HL-60 (cell line): ENCODE measurements at regions not wholly inside any gene's neighbourhood (a gene's known extent, or its start where the extent isn't known, plus 50 kb on each side); places are given as distances from the start of the nearest gene placed in this dataset.

ENCODE experiments used
- GABPA ChIP-seq: IDR thresholded peaks from 2 replicates; pipeline ENCODE4 v1.6.1; 2012; ENCODE audit warnings: low read depth
- SPI1 ChIP-seq: IDR thresholded peaks from 2 replicates; pipeline ENCODE4 v1.6.1; 2012; ENCODE audit warnings: low read depth, mild to moderate bottlenecking, borderline replicate concordance

GRCh38 chr14:80116157-80116556 lies 95.1 kb downstream of the DIO2 start:
- no peak for TF ChIP-seq SPI1
- no peak for TF ChIP-seq GABPA
